ENCODE measurements at regions not wholly inside any gene's neighbourhood (a gene's known extent, or its start where the extent isn't known, plus 50 kb on each side); places are given as distances from the start of the nearest gene placed in this dataset.
"Not testable (repeated sequence)": the region's sequence is repeated elsewhere in the genome, so short reads cannot be mapped to it uniquely, and the experiment has no call there.

- not testable (repeated sequence) for DNase-seq (ENCODE audit: extremely low read depth in 1 of 2, low read depth in 1 of 2)
These were observed 102.6 kb upstream of the SKOR2 start for GRCh38 chr18:47354061-47354460.

- DNase-seq (ENCODE audit: extremely low read depth in 1 of 2, low read depth in 1 of 2): no peak
These were observed 94.6 kb upstream of the SKOR2 start for GRCh38 chr18:47346016-47346415.

- no peak for DNase-seq (ENCODE audit: extremely low read depth in 1 of 2, low read depth in 1 of 2)
These were observed 93.8 kb upstream of the SKOR2 start for GRCh38 chr18:47345291-47345690.

- no peak for DNase-seq (ENCODE audit: extremely low read depth in 1 of 2, low read depth in 1 of 2)
These were observed 91.8 kb upstream of the SKOR2 start for GRCh38 chr18:47343291-47343690.

DNA sequence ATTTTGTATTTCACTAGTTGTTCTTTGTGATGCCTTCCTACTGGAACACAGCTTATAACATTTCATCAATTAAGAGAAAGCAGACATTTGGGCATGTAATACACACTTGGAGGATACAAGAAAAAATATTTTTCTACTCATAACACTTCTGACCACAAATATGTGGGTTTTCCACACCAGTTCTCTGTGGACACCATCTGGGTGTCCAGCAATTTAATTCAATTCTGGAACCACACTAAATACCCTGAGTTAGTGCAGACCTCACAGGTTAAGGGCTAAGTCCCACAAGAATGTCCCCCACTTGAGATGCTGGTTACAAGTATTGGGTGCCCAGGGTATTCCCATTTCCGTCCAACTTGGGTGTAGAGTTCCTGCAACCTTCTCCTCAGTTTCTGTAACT lies 91.1 kb upstream of the SKOR2 start:
- DNase-seq (ENCODE audit: extremely low read depth in 1 of 2, low read depth in 1 of 2): no peak

- no peak for DNase-seq (ENCODE audit: extremely low read depth in 1 of 2, low read depth in 1 of 2)
These were observed 90.2 kb upstream of the SKOR2 start for GRCh38 chr18:47341678-47342077.

DNA sequence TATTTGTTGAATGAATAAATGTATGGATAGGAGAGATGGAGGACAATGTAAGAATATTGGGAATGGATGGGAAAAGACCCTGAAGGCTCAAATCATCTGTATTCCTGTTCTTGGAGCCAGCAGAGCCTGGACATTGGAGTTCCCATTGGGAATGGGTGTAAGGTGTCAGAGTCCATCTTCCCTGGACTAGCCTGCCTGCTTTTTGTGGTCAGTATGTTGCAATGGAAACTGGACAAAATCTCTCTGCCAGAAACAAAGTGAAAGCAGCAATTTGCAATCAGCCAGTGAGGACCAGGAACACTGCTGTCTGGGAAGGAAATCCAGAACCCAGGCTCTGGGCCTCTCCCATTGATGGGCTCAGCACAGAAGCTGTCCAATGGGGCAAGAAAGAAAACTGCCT lies 83.5 kb upstream of the SKOR2 start:
- DNase-seq (ENCODE audit: extremely low read depth in 1 of 2, low read depth in 1 of 2): no peak

DNA sequence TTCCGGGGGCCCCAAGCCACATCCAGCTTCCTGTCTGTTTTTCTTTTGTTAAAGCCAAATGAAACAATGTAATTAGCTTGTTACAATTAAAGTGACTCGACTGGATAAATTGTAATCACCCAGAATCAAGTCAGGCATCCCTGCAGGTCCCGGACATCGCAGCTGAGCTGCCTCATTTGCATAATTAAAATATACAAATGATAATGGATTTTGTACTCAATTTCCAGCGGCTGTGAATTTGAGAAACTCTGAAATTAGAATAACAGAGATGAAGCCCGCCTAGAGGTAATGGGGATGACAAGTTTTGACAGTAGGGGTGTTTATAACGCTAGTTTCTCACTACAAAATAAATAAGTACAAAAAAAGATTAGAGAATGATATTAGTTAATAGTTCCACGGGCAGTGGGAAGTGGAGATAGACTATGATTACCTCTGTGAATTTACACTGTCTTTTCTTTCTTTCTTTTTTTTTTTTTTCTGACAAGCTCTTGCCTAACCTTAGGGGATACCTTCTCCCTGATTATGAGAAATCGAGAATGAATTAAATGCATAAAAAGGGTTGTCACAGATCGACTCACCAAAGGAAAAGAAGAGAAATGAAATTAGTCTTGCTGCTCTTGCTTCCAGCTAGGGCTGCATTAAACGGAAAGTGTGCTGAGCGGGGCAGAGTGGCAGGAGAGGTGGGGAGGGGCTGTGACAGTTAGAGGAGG lies 82.6 kb upstream of the SKOR2 start:
- no peak for DNase-seq (ENCODE audit: extremely low read depth in 1 of 2, low read depth in 1 of 2)

GRCh38 chr18:47331641-47332040 lies 80.2 kb upstream of the SKOR2 start:
- DNase-seq (ENCODE audit: extremely low read depth in 1 of 2, low read depth in 1 of 2): no peak

- no peak for DNase-seq (ENCODE audit: extremely low read depth in 1 of 2, low read depth in 1 of 2)
These were observed 79.6 kb upstream of the SKOR2 start for GRCh38 chr18:47331026-47331425.

- DNase-seq (ENCODE audit: extremely low read depth in 1 of 2, low read depth in 1 of 2): no peak
These were observed 71.7 kb upstream of the SKOR2 start for GRCh38 chr18:47323158-47323557.

GRCh38 chr18:47321815-47322214 lies 70.4 kb upstream of the SKOR2 start:
- no peak for DNase-seq (ENCODE audit: extremely low read depth in 1 of 2, low read depth in 1 of 2)

DNA sequence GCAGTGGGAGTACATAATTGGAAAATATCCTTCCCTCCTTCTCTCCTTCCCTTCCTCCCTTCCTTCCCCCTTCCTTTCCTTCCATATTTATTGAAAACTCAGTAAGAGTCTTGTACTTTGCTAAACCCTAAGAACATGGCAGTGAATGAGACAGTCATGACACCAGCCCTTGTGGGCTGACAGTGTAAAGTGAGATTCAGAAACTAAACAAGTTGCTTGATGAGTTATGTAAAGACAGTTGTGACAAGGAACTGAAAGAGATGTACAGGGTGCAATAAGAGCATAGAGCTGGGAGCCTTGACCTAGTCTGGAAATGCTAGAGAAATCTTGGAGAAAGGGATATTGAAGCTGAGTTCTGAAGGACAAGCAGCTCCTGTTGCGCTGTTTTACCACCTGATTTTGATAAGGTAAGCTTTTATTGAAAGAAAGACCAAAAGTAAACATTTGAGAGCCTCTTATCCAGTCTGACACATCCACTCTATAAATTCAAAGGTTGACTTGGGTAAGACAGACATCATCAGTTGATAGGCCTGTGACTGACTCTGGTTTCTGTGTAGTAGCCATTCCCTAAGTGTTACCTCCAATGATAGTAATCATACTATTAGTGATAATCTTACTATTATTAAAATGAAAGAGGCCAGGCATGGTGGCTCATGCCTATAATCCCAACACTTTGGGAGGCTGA lies 66.5 kb upstream of the SKOR2 start:
- DNase-seq (ENCODE audit: extremely low read depth in 1 of 2, low read depth in 1 of 2): no peak

- no peak for DNase-seq (ENCODE audit: extremely low read depth in 1 of 2, low read depth in 1 of 2)
These were observed 65.5 kb upstream of the SKOR2 start for GRCh38 chr18:47316924-47317323.

DNA sequence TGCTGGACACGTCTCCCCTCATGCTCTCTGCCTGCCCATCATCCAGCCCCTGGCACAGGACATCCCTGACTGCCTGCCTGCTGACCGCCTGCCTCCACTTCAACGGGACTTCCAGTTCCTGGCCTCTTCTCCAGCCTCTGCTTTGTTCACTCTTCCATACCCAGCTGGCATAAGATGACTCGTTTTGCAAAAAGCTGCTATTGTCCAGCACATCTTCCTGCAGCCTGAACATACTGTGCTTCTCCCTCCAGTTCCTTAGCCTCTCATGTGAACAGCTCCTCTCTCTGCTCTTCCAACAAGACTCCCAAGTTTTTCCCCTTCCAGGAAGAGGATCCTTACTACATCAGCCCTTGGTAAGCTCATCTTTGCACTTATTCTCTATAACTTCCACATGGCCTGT lies 62.4 kb upstream of the SKOR2 start:
- no peak for DNase-seq (ENCODE audit: extremely low read depth in 1 of 2, low read depth in 1 of 2)

GRCh38 chr18:47311585-47311984 lies 60.1 kb upstream of the SKOR2 start:
- DNase-seq (ENCODE audit: extremely low read depth in 1 of 2, low read depth in 1 of 2): no peak

Measured in stimulated activated CD8-positive, alpha-beta memory T cell treated with anti-CD3 and anti-CD28 coated beads, Interleukin-7, amount 100 ng/mL, for 48 hours (primary cell).